GM21576 (cell line): ENCODE measurements at regions not wholly inside any gene's neighbourhood (a gene's known extent, or its start where the extent isn't known, plus 50 kb on each side); places are given as distances from the start of the nearest gene placed in this dataset.

ENCODE experiments used
- ATAC-seq: cut with Tn5 transposase; IDR thresholded peaks from one replicate; pipeline ENCODE4 v1.9.1; 2021; ENCODE audit warnings: mild to moderate bottlenecking, moderate library complexity; ENCODE audit not compliant: unreplicated experiment

- ATAC-seq, result no peak
Measured at GRCh38 chr13:60794751-60795150, 397.7 kb downstream of the TDRD3 start.

- no peak for ATAC-seq
Measured at GRCh38 chr13:60790620-60791019, 393.6 kb downstream of the TDRD3 start.

GRCh38 chr13:60788156-60788829, 391.3 kb downstream of the TDRD3 start:
- ATAC-seq, result no peak

GRCh38 chr13:60787083-60787482, 390.1 kb downstream of the TDRD3 start:
- no peak for ATAC-seq

DNA sequence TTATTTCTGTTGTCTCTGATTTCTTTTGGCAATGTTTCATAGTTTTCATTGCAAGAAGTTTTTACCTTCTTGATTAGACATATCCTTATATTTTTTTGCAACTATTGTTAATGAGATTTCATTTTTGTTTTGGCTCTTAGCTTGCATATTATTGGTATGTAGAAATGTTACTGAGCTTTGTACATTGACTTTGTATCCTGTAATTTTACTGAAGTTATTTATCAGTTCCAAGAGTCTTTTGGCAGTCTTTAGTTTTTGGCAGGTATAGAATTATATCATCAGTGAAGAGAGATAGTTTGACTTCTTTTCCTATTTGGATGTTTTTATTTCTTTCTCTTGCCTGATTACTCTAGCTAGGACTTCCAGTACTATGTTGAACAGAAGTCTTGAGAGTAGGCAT, 375.7 kb downstream of the TDRD3 start:
- no peak for ATAC-seq

DNA sequence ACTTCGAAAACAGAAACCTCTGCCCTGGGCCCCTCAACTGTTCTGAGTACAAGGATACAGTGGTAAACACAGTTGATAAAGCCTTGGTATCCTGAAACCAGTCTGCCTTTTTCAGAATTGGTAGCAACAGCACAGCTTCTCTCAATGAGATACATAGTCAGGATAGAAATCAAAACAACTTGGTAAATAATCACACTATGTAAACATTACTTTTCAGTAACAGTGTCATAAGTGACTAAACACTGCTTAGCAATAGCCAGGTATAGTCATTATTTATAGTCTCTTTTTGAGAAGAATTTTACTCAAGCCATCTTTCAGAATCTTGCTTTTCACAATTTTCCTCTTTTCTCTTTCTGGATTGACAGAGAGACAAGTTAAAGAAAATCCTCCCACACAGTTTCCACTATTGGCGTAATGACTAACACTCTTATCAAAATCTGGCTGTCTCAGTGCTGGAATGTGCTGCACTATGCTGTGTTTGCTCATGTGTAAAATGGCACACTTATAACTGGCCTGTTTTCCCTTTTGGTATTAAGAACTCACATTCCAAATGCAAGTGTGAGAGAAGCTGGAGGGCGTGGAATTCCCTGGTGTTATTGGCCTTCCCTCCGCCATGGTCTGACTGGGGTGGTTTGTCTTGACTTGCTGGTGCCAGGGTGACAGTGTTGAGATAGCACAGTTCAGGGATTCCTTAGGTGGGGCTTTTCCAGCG, 368.8 kb downstream of the TDRD3 start:
- no peak for ATAC-seq

DNA sequence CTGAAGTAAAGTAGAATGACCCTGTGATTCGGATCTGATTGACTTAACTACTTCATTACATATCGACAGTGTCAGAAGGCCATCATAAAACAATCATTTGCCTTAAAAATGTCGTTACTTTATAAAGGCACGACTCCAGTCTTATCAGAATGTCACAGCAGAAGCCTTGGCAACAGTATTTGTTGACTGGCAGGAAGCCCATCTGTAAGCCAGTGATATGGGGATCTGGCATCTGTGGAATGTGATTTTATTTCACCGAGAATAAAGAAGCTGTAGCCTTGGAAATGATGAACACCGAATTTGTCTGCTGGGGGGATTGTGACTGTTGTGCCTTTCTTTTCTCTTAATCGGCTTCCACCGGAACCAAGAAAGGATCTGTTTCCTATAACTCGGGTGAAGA, 362.5 kb downstream of the TDRD3 start:
- ATAC-seq, result no peak

GRCh38 chr13:60758637-60759036, 361.6 kb downstream of the TDRD3 start:
- ATAC-seq, result no peak

- no peak for ATAC-seq
Measured at GRCh38 chr13:60757501-60758215, 360.6 kb downstream of the TDRD3 start.

- no peak for ATAC-seq
Measured at GRCh38 chr13:60756306-60756705, 359.3 kb downstream of the TDRD3 start.

GRCh38 chr13:60755380-60756163, 358.6 kb downstream of the TDRD3 start:
- no peak for ATAC-seq

GRCh38 chr13:60754211-60755090, 357.4 kb downstream of the TDRD3 start:
- ATAC-seq, result no peak

DNA sequence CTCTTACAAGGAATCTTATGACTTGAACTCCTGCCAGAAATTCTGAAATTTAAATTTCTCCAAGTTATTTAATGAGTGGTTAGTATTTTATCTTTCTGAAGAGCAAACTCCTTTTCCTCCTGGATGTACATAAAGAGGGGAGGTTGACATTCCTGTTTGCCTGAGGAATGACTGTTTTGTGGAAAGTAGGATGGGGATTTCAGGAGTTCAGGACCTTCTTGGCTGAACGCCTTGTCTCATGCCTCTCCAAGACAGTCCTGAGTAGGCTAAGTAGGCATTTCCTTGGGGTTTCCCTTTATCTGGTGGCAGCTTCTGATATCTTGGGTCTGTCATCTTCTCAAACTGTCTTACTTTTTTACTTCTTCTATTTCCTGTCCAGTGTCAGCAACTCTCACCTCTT, 356.6 kb downstream of the TDRD3 start:
- no peak for ATAC-seq

DNA sequence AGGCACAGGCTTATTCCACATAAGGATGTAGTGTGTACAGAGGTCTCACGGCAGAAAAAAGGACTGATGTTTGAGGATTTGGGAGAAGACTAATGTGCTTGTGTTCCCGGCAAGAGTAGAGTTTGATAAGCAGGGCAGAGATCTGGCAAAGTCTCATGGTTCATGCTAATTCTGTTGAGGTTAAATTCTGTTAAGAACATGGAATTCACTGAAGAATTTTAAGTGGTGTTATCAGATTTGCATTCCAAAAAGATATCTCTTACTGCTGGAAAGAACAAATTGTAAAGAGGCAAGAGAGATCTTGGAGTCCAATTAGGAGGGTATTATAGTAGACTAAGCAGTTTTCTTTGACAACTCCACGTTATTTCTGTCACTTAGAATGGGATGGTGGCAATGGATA, 348.3 kb downstream of the TDRD3 start:
- no peak for ATAC-seq

DNA sequence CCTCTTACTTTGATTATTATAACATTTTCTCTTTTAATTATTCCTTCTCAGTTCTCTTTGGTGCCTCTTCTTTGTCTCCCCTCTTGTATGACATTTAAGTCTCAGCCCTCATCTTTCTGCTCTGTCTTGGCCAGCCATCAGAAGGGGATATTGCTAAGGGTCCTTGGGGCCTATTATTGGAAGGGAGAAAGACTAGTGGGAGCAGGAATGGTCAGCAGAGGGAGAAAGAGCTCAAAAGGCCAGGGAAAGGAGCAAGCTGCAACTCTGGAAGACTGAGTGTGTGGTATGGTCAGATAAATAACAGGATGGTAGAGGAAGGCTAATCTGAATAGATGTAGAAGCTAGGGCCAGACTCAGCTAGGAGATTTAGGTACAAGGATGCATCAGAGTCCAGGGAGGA, 336.9 kb downstream of the TDRD3 start:
- ATAC-seq, result no peak

DNA sequence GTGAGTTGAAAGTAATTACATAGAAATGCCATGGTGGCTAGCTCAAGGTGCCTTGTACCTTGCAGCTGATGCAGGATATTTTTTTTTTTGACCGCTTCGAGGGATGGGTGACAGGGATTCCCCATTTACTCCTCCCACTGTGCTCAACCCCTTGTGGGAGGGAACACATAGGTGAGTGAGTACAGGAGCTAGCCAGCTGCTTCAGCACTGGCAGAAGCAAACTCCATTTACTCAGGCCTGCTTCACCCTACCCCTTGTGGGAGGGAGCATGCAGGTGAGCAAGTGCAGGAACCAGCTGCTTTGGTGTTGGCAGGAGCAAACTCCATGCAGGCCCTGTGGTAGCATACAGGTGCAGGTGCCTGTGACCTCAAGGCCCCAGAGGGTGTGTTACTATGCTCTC, 330.1 kb downstream of the TDRD3 start:
- no peak for ATAC-seq

DNA sequence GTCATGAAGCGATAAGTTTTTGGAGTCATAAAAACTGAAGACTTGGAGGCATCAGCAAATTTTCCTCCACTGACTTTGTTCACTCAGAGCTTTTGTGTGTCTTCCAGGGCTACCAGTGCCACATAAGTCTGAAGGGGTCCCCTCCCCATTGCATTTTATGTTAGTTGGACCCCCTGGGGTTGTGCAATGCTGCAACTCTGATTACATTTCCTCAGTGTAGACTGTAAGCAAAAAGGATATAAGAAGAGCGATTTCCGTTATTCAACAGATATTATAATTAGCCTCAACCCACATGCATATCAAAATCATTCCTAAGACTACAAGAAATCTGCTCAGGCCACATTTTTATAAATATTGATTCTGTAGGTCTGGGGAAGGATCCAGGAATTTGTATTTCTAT, 324.0 kb downstream of the TDRD3 start:
- ATAC-seq, result no peak

GRCh38 chr13:60720590-60720989, 323.6 kb downstream of the TDRD3 start:
- ATAC-seq, result no peak

DNA sequence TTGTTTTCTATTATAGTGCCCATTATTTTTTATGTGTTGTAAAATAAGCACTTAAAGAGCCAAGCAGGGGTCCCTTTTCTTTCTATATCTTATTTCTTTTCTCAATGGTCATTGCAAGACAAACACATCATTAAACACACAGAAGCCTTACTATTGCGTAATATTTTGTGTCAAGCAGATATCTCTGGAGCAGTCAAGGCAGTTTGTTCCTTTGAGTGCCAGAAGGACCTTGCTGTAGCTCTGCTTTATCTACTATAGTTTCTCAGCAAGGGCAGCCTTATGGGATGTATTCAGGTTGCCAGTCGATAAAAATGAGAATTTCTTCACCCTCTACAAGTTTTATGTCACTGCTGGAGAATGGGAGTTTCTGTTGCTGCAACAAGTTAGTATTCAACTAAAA, 319.3 kb downstream of the TDRD3 start:
- ATAC-seq, result no peak

DNA sequence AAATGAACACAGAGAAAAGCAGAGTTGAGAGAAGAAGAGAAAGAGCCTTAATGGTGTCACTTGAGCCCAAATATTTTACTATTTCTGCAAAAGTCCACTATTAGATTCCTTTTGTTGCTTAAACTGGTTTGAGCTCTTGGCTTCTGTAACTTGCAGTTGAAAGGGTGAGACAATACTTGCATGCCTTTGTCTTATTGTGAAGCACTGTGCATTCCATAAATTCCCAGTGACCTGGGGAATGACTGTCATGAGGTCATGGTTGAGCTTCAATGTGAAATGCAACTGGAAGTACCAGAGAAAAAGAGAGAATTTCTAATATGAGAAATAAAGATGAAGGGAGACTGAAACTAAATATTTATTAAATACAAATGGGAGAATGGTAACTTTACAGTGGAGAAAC, 310.9 kb downstream of the TDRD3 start:
- no peak for ATAC-seq
